NCI-H2196 treated with DMSO at 0.1 percent for 48 hours (cell line): ENCODE measurements at regions not wholly inside any gene's neighbourhood (a gene's known extent, or its start where the extent isn't known, plus 50 kb on each side); places are given as distances from the start of the nearest gene placed in this dataset.
A peak's percentile ranks its signal among the peaks of the same experiment; 100 is the strongest.
"Not testable (repeated sequence)": the region's sequence is repeated elsewhere in the genome, so short reads cannot be mapped to it uniquely, and the experiment has no call there.

Source experiments
- DNase-seq: peaks from one replicate; lab custom pipeline; 2025; ENCODE audit not compliant: unreplicated experiment; lab: John Stamatoyannopoulos, UW

GRCh38 chr1:148386617-148387016, 96.5 kb downstream of the PPIAL4G start:
- DNase-seq: no peak

- not testable (repeated sequence) for DNase-seq
Measured at GRCh38 chr1:148386031-148386398, 97.1 kb downstream of the PPIAL4G start.

GRCh38 chr1:148385371-148386030, 97.6 kb downstream of the PPIAL4G start:
- no peak for DNase-seq

- no peak for DNase-seq
Measured at GRCh38 chr1:148383966-148384365, 99.1 kb downstream of the PPIAL4G start.

- DNase-seq: no peak
Measured at GRCh38 chr1:148379697-148380096, 103.4 kb downstream of the PPIAL4G start.

GRCh38 chr1:148379170-148379500, 104.0 kb downstream of the PPIAL4G start:
- no peak for DNase-seq

- DNase-seq: not testable (repeated sequence)
Measured at GRCh38 chr1:148377992-148378391, 105.1 kb downstream of the PPIAL4G start.

- DNase-seq: not testable (repeated sequence)
Measured at GRCh38 chr1:148377045-148377444, 106.1 kb downstream of the PPIAL4G start.

- no peak for DNase-seq
Measured at GRCh38 chr1:148374101-148374500, 109.0 kb downstream of the PPIAL4G start.

GRCh38 chr1:148373192-148373925, 109.7 kb downstream of the PPIAL4G start:
- no peak for DNase-seq

- no peak for DNase-seq
Measured at GRCh38 chr1:148372731-148373130, 110.4 kb downstream of the PPIAL4G start.

GRCh38 chr1:148372051-148372726, 110.9 kb downstream of the PPIAL4G start:
- DNase-seq: not testable (repeated sequence)

GRCh38 chr1:148371551-148371994, 111.5 kb downstream of the PPIAL4G start:
- DNase-seq: peak; percentile 25

- not testable (repeated sequence) for DNase-seq
Measured at GRCh38 chr1:148370661-148371060, 112.4 kb downstream of the PPIAL4G start.

GRCh38 chr1:148367596-148367995, 115.5 kb downstream of the PPIAL4G start:
- no peak for DNase-seq

- not testable (repeated sequence) for DNase-seq
Measured at GRCh38 chr1:148366136-148366753, 116.9 kb downstream of the PPIAL4G start.

GRCh38 chr1:148365151-148365550, 118.0 kb downstream of the PPIAL4G start:
- not testable (repeated sequence) for DNase-seq

GRCh38 chr1:148363979-148364378, 119.1 kb downstream of the PPIAL4G start:
- DNase-seq: not testable (repeated sequence)

GRCh38 chr1:148363439-148363810, 119.7 kb downstream of the PPIAL4G start:
- no peak for DNase-seq

GRCh38 chr1:148362626-148363438, 120.3 kb downstream of the PPIAL4G start:
- DNase-seq: no peak

GRCh38 chr1:148362216-148362611, 120.9 kb downstream of the PPIAL4G start:
- no peak for DNase-seq
